Activated CD4-positive, alpha-beta T cell treated with anti-CD3 and anti-CD28 coated beads, Interleukin-2, amount 10 ng/mL, durations not matched to agents 7 days and 5 days (primary cell): ENCODE measurements at regions not wholly inside any gene's neighbourhood (a gene's known extent, or its start where the extent isn't known, plus 50 kb on each side); places are given as distances from the start of the nearest gene placed in this dataset.

Experiments used
- CTCF ChIA-PET: fragments of 350-600 bp; sonication (Branson Sonifier 250); formaldehyde crosslinking; loops from one replicate; lab custom pipeline; 2021; ENCODE audit warnings: antibody characterized with exemption; lab: Charles Lee
- POLR2A ChIA-PET: fragments of 350-600 bp; sonication (Branson Sonifier 250); formaldehyde crosslinking; loops from one replicate; lab custom pipeline; 2021; ENCODE audit warnings: antibody characterized with exemption; lab: Charles Lee
- DNase-seq: peaks from one replicate; pipeline ENCODE4 v3.0.0-alpha.2; 2020
- H3K27ac Mint-ChIP-seq: one replicate; pipeline ENCODE4 v1.8.0; 2021; ENCODE audit warnings: mild to moderate bottlenecking, moderate library complexity, mixed read lengths
- H3K27me3 Mint-ChIP-seq: one replicate; pipeline ENCODE4 v1.8.0; 2021; ENCODE audit warnings: mixed read lengths
- H3K36me3 Mint-ChIP-seq: one replicate; pipeline ENCODE4 v1.8.0; 2021; ENCODE audit warnings: low read depth, mixed read lengths
- H3K4me1 Mint-ChIP-seq: one replicate; pipeline ENCODE4 v1.8.0; 2021; ENCODE audit warnings: mixed read lengths
- H3K4me3 Mint-ChIP-seq: one replicate; pipeline ENCODE4 v1.8.0; 2021; ENCODE audit warnings: mild to moderate bottlenecking, moderate library complexity, mixed read lengths
- H3K9me3 Mint-ChIP-seq: one replicate; pipeline ENCODE4 v1.8.0; 2021; ENCODE audit warnings: mixed read lengths

DNA sequence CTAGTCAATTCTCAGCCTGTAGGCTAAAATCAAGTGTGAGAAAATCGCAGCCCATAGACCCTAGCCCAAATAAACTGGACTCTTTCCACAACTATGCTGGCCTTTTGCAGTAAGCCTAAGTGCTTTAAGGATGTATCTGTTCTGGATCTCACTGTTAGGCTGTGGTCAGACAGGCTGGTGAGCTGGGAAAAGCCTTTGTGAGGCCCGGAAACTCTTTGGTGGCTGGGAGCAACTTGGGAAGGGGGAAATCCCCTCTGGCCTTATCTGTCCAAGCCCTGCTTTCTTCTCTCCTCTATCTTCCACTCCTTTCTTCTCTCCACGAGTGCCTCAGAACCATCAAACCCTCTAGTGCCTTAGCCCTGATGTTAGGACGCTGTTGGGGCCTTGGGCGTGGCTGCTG, 135.4 kb downstream of the LACC1 start:
- Mint-ChIP-seq H3K36me3 (no peaks in the 10 kb centered on the region), H3K4me1 (peaks cover 10% of the 10 kb centered on the region), H3K4me3 (no peak overlapping the region), H3K9me3 (no peaks in the 10 kb centered on the region), H3K27ac (no peak overlapping the region), H3K27me3 (no peaks in the 10 kb centered on the region)
- POLR2A ChIA-PET: no interaction called here
- DNase-seq: no peak
- CTCF ChIA-PET: interaction anchor here (0.6 kb wide), 1 partner anchor 990 kb away, joined by 4 read pairs; no protein-coding TSS in a partner anchor

DNA sequence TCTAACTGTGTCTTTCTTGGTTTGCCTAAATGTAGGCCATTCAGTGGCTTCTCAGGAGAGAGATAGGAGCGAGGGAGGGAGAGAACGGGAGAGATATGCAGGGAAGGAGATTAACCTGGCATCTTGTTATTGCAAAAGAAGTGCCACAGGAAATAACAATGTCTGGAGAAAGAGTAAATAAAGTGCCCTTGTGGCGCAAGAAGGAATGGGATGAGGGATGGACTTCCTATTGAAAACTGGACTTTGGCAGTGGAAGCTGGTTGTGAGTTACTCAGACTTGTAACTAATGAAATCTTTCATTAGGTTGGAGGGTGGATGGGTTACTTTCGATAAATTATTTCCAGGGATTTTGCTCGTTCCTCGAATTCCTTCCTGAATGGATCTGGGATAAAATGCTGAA, 136.1 kb downstream of the LACC1 start:
- Mint-ChIP-seq H3K9me3 (no peaks in the 10 kb centered on the region), H3K27me3 (no peaks in the 10 kb centered on the region), H3K4me3 (no peak overlapping the region), H3K4me1 (peaks cover 10% of the 10 kb centered on the region), H3K27ac (no peak overlapping the region), H3K36me3 (no peaks in the 10 kb centered on the region)
- POLR2A ChIA-PET: no interaction called here
- DNase-seq: no peak
- CTCF ChIA-PET: no interaction called here

DNA sequence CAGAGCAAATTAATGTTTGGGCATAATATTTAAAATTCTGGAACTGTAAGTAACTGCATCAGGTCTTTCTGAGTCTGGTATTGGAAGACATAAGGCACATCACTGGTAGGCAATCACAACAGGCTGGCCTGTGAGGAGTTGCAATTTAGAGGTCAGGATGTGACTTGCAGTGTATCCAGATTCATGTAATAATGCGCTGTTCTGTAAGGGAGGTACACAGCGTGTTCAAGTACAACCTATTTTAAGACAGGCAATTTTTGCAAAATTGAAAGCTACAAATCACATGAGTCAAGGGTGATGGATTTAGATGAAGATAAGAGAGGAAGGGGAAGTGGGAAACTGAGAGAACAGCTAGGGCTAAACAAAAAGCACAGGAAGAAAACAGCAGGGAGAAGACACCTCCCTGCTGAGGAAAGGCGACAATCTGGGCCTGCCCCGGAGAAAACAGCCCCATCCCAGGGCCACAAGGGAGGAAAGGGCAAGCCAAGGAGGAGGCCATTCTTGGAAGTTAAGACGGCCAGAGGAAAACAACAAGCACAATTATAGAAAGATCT, 138.1 kb downstream of the LACC1 start:
- POLR2A ChIA-PET: no interaction called here
- Mint-ChIP-seq H3K9me3 (no peaks in the 10 kb centered on the region), H3K27ac (no peak overlapping the region), H3K36me3 (no peaks in the 10 kb centered on the region), H3K4me1 (peaks cover 10% of the 10 kb centered on the region), H3K27me3 (no peaks in the 10 kb centered on the region), H3K4me3 (no peak overlapping the region)
- DNase-seq: no peak
- CTCF ChIA-PET: no interaction called here

DNA sequence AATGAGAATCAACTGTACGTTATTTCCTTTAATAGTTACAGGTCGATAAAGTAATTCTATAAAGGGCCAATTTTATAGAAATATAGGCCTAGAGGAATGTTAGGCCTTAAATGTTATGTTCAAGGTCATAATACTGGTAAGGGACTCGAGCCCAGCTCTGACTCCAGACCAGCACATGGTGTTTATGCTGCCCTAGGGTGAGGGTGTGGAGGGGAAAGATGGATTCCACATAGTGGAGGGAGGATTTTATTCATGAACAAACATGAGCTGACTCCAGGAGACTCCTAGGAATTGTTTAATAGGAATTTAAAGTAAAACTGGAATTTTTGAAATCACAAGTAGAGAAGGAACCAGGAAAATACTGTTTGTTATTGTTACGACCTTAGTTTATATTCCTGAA, 139.9 kb downstream of the LACC1 start:
- no peaks in the 10 kb centered on the region for H3K9me3 Mint-ChIP-seq
- peaks cover 10% of the 10 kb centered on the region for H3K4me1 Mint-ChIP-seq
- no peaks in the 10 kb centered on the region for H3K36me3 Mint-ChIP-seq
- ChIA-PET CTCF (no interaction called here), POLR2A (no interaction called here)
- no peak overlapping the region for H3K27ac Mint-ChIP-seq
- DNase-seq: no peak
- no peaks in the 10 kb centered on the region for H3K27me3 Mint-ChIP-seq
- H3K4me3 Mint-ChIP-seq: no peak overlapping the region

DNA sequence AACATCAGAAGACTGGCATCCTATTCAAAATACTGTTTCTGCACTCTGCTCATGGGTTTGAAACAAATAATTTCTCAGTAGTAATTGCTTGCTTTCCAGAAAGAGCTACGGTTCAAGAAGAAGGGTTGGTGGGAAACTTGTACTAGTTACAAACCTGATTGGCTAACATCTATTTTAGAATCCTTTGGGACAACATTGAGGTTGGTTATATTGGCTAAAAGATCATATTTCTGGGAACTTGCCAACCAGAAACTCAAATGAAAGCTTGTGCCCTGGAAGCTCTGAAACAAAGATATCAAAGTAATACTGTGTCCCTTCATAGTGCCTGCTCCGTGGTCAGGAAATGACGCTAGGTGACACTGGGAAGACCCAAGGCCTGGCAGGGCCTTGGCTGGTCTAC, 141.7 kb downstream of the LACC1 start:
- DNase-seq: no peak
- peaks cover 10% of the 10 kb centered on the region for H3K4me1 Mint-ChIP-seq
- no peaks in the 10 kb centered on the region for H3K36me3 Mint-ChIP-seq
- H3K27ac Mint-ChIP-seq: no peak overlapping the region
- ChIA-PET POLR2A (no interaction called here), CTCF (no interaction called here)
- no peaks in the 10 kb centered on the region for H3K9me3 Mint-ChIP-seq
- peaks cover 3% of the 10 kb centered on the region for H3K27me3 Mint-ChIP-seq
- no peak overlapping the region for H3K4me3 Mint-ChIP-seq

DNA sequence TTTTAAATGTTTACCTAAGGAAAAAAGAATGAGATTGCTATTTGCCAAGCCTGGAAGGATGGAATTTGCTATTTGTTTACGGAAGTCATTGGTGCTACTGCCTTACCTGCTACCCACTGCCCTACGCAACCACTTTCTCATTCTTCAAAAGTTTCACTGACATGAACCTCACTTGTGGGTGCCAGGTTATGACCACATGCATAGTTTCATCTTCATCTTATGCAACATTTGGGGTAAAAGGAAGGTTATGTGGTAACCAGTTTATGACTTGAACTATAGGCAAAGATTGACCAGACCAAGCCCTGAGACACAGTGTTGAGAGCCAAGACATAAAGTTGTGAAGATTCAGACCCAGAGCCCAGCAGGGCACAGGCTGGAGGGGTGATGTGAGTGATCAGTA, 142.5 kb downstream of the LACC1 start:
- ChIA-PET CTCF (no interaction called here), POLR2A (no interaction called here)
- no peaks in the 10 kb centered on the region for H3K36me3 Mint-ChIP-seq

DNA sequence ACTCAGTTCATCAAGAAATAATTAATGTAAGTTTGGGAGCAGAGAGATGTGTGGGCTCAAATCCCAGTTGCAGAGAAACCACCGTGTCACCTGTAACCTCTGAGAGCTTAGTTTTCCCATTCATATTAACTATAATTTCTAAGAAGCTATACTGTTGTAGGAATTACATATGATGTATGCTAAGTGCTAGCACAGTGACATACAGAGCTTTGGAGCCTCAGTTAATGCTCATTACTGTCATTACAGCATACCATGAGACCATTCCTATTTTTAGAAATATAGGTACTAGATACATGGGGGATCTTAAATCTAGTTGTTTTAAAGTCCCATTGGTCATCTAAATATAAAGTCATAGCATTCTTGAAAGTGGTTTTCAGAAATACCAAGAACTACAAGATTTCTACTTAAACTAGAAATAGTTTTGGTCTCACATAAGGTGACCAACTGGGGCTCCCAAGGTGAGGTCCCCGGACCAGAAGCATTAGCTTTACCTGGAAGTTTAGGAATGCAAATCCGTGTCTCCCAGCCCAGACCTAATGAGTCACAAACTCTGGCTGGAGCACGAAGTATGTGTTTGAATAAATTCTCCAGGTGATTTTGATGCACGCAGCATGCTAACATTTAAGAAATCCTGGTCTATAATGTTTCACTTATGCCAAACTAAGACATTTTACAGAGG, 144.6 kb downstream of the LACC1 start:
- no peaks in the 10 kb centered on the region for H3K4me1 Mint-ChIP-seq
- CTCF ChIA-PET: no interaction called here

More for the DNA sequence above, 142.5 kb downstream of the LACC1 start:
- peaks cover 10% of the 10 kb centered on the region for H3K4me1 Mint-ChIP-seq
- H3K27ac Mint-ChIP-seq: no peak overlapping the region
- no peaks in the 10 kb centered on the region for H3K9me3 Mint-ChIP-seq
- H3K27me3 Mint-ChIP-seq: peaks cover 5% of the 10 kb centered on the region
- no peak for DNase-seq
- no peak overlapping the region for H3K4me3 Mint-ChIP-seq

DNA sequence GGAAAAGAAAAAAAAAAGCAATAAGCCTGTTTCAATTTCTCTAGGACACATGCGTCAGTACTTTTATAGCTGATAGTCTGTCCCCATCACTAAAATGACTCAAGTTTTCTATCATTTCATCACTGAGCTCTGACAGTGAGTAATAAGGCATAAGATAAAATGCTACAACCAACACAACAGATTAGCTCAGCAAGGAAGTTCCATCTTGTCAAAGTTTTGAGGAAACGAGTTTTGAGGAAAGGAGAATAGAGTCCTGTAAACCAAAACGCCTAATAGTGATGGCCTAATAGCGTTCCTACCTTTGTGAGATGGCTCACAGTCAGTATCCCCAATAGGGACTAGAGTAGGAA, 145.1 kb downstream of the LACC1 start:
- no peak for DNase-seq
- ChIA-PET CTCF (no interaction called here), POLR2A (no interaction called here)
- H3K9me3 Mint-ChIP-seq: no peaks in the 10 kb centered on the region
- no peaks in the 10 kb centered on the region for H3K4me1 Mint-ChIP-seq
- H3K36me3 Mint-ChIP-seq: no peaks in the 10 kb centered on the region
- no peak overlapping the region for H3K4me3 Mint-ChIP-seq
- H3K27me3 Mint-ChIP-seq: peaks cover 5% of the 10 kb centered on the region
- H3K27ac Mint-ChIP-seq: no peak overlapping the region

More for the DNA sequence above, 144.6 kb downstream of the LACC1 start:
- Mint-ChIP-seq H3K27ac (no peak overlapping the region), H3K9me3 (no peaks in the 10 kb centered on the region), H3K36me3 (no peaks in the 10 kb centered on the region), H3K27me3 (peaks cover 5% of the 10 kb centered on the region), H3K4me3 (no peak overlapping the region)
- no peak for DNase-seq
- POLR2A ChIA-PET: no interaction called here

DNA sequence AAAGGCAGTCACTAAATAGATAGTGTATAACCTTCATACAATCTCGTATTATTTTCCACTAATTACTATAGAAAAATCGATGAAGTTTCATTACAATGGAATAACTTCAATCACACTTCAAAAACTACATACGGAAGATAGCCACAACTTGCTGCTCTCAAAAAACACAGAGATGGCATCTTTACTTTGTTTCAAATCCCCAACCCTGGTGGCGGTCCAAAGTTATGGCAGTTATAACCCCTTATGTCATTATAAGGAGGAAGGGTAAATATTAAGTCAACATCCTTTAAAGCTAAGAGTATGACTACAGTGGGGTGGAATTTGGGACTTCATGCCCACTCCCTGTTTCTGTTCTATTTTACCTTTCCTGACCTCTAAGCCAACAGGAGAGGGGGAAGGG, 146.5 kb downstream of the LACC1 start:
- CTCF ChIA-PET: no interaction called here
- Mint-ChIP-seq H3K27ac (no peak overlapping the region), H3K4me1 (no peaks in the 10 kb centered on the region), H3K4me3 (no peak overlapping the region), H3K36me3 (no peaks in the 10 kb centered on the region), H3K27me3 (peaks cover 5% of the 10 kb centered on the region), H3K9me3 (no peaks in the 10 kb centered on the region)
- no peak for DNase-seq
- POLR2A ChIA-PET: no interaction called here

DNA sequence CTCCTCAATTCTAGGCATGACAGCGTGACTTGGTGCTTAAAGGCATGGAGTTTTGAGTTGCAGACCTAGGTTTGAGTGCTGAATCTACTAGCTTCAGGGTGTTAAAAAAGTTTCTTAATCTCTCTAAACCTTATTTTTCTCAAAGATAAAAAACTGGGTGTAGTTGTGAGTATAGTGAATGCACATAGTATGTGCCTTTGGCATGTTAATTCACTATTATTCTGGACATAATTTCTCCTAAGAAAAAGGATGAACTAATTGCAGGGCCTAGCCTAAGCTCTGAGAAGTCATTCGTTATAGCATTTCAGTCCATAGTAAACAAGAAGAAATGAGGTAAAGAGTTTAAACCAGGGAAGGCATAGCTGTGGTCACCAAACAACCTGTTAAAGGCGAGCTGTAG, 149.0 kb downstream of the LACC1 start:
- no peak for DNase-seq
- ChIA-PET POLR2A (no interaction called here), CTCF (no interaction called here)
- H3K9me3 Mint-ChIP-seq: no peaks in the 10 kb centered on the region
- H3K27ac Mint-ChIP-seq: no peak overlapping the region
- H3K4me1 Mint-ChIP-seq: no peaks in the 10 kb centered on the region
- H3K36me3 Mint-ChIP-seq: no peaks in the 10 kb centered on the region
- peaks cover 5% of the 10 kb centered on the region for H3K27me3 Mint-ChIP-seq
- no peak overlapping the region for H3K4me3 Mint-ChIP-seq

DNA sequence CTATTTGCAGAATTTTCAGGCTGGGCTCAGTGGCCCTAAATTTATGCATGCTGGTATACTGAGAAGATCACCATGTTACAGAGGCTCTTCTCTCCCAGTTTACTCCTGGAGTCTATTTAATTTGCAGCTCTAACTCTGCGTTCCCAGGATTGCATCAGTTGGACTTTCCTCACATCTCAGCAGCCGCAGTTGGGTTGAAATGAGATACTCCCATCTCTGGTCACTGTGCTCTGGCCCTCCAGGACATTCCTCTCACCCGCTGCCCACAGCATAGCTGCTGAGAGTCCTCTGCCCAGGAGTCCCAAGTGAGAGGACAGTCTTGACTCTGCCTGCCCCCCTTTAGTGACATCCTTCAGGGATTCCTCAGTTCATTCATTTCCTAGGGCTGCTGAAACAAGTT, 150.9 kb downstream of the LACC1 start:
- no peak overlapping the region for H3K4me3 Mint-ChIP-seq
- H3K36me3 Mint-ChIP-seq: no peaks in the 10 kb centered on the region
- DNase-seq: no peak
- no peaks in the 10 kb centered on the region for H3K9me3 Mint-ChIP-seq
- H3K27ac Mint-ChIP-seq: no peak overlapping the region
- H3K4me1 Mint-ChIP-seq: no peaks in the 10 kb centered on the region
- H3K27me3 Mint-ChIP-seq: peaks cover 14% of the 10 kb centered on the region
- POLR2A ChIA-PET: no interaction called here
- CTCF ChIA-PET: no interaction called here

DNA sequence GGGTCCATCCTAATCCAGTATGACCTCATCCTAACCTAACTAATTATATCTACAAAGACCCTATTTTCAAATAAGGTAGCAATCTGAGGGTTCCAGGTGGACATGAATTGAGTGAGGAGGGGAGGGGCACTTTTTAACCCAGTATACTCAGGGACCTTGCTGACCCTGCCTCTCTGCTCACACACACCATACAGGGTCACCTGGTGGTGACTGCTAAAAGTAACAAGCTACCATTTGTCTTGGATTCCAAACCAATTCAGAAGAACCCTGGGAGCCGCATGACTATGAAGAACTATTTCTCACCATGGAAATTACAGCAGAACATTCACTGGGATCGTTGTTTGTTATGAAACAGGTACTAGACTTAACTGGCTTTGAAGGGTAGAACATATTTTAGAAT, 151.9 kb downstream of the LACC1 start:
- no peak for DNase-seq
- Mint-ChIP-seq H3K27ac (no peak overlapping the region), H3K4me1 (no peaks in the 10 kb centered on the region), H3K36me3 (no peaks in the 10 kb centered on the region), H3K27me3 (peaks cover 10% of the 10 kb centered on the region), H3K4me3 (no peak overlapping the region), H3K9me3 (no peaks in the 10 kb centered on the region)
- ChIA-PET POLR2A (no interaction called here), CTCF (no interaction called here)

DNA sequence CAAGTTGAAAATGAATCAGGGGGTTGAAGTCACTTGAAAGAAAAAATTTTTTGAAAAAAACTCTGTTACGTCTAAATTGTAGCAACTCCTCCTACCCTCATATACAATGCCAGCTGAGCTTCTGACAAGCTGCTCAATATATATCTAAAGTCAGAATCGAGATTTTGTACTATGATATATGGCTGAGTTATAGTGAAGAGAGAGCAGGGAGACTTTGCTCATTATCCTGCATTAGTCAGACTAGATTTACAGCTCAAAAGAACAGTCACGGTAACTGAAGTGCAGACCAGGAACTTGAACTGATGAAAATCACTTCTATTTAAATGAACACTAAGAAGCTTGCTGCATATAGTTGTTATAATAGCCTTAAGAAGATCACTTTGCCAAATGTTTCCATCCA, 153.1 kb downstream of the LACC1 start:
- ChIA-PET CTCF (no interaction called here), POLR2A (no interaction called here)
- no peaks in the 10 kb centered on the region for H3K36me3 Mint-ChIP-seq
- no peaks in the 10 kb centered on the region for H3K9me3 Mint-ChIP-seq
- H3K4me3 Mint-ChIP-seq: no peak overlapping the region
- no peak for DNase-seq
- no peak overlapping the region for H3K27ac Mint-ChIP-seq
- no peaks in the 10 kb centered on the region for H3K4me1 Mint-ChIP-seq
- peaks cover 8% of the 10 kb centered on the region for H3K27me3 Mint-ChIP-seq

DNA sequence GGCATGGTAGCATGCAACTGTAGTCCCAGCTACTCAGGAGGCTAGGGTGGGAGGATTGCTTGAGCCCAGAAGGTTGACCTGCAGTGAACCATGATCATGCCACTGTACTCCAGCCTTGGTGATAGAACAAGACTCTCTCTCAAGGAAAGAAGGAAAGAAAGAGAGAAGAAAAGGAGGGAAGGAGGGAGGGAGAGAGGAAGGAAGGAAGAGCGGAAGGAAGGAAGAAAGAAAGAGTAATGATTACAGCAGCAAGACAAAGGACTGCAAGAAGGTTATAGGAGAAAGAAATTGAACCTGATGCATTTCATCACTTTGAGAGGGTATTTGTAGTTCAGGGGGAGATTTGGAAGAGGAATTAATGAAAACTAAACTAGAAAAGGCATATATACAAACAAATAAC, 155.7 kb downstream of the LACC1 start:
- Mint-ChIP-seq H3K27ac (no peak overlapping the region), H3K4me1 (no peaks in the 10 kb centered on the region), H3K27me3 (peaks cover 14% of the 10 kb centered on the region), H3K36me3 (no peaks in the 10 kb centered on the region), H3K9me3 (no peaks in the 10 kb centered on the region), H3K4me3 (no peak overlapping the region)
- CTCF ChIA-PET: no interaction called here
- POLR2A ChIA-PET: no interaction called here
- DNase-seq: no peak
